Cardiac fibroblast (primary cell): ENCODE measurements at regions not wholly inside any gene's neighbourhood (a gene's known extent, or its start where the extent isn't known, plus 50 kb on each side); places are given as distances from the start of the nearest gene placed in this dataset.
"Not testable (repeated sequence)": the region's sequence is repeated elsewhere in the genome, so short reads cannot be mapped to it uniquely, and the experiment has no call there.

Experiments
- DNase-seq, 2 donors: peaks; one replicate each; pipeline versions ENCODE4 v3.0.0 to v3.0.0-alpha.2; 2010; ENCODE audit warnings: low read depth in 2 of 2
- H3K4me3 ChIP-seq, 2 donors: replicated peaks in 1 of 2; 1 replicate in 1 of 2; 2 replicates in 1 of 2; pipeline ENCODE4 v1.5.1; 2011; ENCODE audit warnings: low read depth in 2 of 2, low read length in 2 of 2, mild to moderate bottlenecking in 2 of 2, moderate library complexity in 1 of 2
- TF ChIP-seq, protein P1 (sequence below): IDR thresholded peaks from one replicate; pipeline ENCODE4 v1.5.1; 2011; ENCODE audit warnings: low read depth, mild to moderate bottlenecking, low read length, inconsistent platforms

DNA sequence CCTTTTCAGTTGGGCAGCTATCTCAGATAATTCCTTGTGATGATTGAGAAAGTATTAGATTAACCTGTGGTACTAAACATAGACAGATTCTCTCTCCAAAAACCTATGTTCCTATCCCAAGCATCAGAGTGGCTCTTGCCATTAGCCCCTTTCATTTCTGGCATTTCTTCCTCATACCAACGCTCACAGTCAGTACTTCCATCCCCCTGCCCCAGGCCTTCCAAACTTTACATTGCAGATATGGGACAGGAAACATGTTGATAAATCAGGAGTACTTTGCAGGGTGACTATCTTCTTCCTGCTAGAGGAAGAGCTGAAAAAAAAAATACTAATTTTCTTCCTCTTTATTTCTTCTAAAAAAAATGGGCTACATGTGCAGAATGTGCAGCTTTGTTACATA lies 442.6 kb upstream of the RGMB start:
- DNase-seq = no peak
- TF ChIP-seq, protein P1, sequence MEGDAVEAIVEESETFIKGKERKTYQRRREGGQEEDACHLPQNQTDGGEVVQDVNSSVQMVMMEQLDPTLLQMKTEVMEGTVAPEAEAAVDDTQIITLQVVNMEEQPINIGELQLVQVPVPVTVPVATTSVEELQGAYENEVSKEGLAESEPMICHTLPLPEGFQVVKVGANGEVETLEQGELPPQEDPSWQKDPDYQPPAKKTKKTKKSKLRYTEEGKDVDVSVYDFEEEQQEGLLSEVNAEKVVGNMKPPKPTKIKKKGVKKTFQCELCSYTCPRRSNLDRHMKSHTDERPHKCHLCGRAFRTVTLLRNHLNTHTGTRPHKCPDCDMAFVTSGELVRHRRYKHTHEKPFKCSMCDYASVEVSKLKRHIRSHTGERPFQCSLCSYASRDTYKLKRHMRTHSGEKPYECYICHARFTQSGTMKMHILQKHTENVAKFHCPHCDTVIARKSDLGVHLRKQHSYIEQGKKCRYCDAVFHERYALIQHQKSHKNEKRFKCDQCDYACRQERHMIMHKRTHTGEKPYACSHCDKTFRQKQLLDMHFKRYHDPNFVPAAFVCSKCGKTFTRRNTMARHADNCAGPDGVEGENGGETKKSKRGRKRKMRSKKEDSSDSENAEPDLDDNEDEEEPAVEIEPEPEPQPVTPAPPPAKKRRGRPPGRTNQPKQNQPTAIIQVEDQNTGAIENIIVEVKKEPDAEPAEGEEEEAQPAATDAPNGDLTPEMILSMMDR = no peak
- H3K4me3 ChIP-seq = no peak overlapping the region

- DNase-seq = peak in 1 of 2 donors; percentile 49
- TF ChIP-seq, protein P1 = no peak
- no peak overlapping the region for H3K4me3 ChIP-seq
These were observed 439.5 kb upstream of the RGMB start for GRCh38 chr5:98333921-98334320.

- TF ChIP-seq, protein P1 = no peak
- peak in 1 of 2 donors; percentile 63 for DNase-seq
- no peak overlapping the region for H3K4me3 ChIP-seq
These were observed 438.5 kb upstream of the RGMB start for GRCh38 chr5:98334946-98335345.

DNA sequence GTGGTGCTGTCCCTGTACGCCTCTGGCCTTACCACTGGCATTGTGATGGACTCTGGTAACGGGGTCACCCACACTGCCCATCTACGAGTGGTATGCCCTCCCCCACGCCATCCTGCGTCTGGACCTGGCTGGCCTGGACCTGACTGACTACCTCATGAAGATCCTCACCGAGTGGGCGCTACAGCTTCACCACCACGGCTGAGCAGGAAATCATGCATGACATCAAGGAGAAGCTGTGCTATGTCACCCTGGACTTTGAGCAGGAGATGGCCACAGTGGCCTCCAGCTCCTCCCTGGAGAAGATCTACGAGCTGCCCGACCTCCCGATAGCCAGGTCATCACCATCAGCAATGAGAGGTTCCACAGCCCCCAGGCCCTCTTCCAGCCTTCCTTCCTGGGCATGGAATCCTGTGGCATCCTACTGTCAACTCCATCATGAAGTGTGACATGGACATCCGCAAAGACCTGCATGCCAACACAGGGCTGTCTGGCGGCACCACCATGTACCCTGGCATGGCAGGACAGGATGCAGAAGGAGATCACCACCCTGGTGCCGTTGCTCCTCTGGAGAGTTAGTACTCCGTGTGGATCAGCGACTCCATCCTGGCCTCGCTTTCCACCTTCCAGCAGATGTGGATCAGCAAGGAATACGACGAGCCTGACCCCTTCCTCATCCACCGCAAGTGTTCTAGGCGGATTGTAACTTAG lies 434.2 kb upstream of the RGMB start:
- no peak overlapping the region for H3K4me3 ChIP-seq
- no peak for DNase-seq
- TF ChIP-seq, protein P1 = no peak

DNA sequence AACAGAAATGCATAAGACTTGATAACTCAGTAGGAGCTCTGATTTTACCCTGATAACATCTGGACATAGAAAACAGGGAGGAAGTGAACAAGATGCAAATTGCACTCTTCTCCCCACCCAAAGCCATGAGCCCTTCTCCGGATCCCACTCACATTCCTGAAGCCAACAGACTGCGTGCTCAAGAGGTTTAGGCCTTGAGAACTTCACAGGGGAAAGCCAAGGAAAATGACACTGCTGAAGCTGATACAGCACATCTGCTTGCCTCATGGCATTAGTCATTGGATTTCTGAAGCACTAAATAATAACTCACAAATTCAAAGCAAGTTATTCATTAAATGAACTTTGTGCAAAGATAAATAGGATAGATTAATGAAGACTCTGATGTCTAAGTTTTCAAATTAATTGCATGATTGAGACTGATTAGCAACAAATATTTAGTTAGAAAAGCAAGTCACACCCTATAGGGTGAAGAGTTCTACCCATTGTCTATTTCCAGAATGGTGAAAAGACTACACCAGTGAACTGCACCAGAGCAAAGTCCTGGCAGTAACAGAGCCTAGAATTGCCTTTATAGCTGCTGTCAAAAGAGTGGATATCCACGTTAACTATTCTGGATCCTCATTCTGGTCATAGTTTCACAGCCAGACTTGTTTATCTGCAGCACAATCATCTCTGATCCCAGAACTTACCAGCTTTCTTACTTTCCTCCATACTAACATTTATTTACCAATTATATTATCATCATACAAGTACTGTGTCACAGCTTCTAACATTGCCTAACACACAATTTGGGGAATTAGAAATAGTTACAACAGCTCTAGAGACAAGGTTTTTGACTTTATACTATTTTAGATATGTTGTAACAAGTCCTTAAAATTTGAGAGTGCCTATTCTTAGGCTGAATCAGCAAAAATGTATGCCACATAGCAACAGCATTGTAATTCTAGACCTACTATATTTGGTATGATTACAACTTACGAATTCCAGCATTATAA lies 432.1 kb upstream of the RGMB start:
- no peak overlapping the region for H3K4me3 ChIP-seq
- TF ChIP-seq, protein P1 = no peak
- DNase-seq = peak; percentile 76 to 96

GRCh38 chr5:98342958-98343660 lies 430.4 kb upstream of the RGMB start:
- not testable (repeated sequence) for DNase-seq, H3K4me3 ChIP-seq
